Neural progenitor cell (in vitro differentiated cells): ENCODE measurements at regions not wholly inside any gene's neighbourhood (a gene's known extent, or its start where the extent isn't known, plus 50 kb on each side); places are given as distances from the start of the nearest gene placed in this dataset.
"Not testable (repeated sequence)": the region's sequence is repeated elsewhere in the genome, so short reads cannot be mapped to it uniquely, and the experiment has no call there.

ENCODE experiments used
- DNase-seq: peaks from one replicate; pipeline ENCODE4 v3.0.0-alpha.2; 2016; ENCODE audit warnings: low spot score
- H2AFZ ChIP-seq: fragments of 200-600 bp; sonication (generic); replicated peaks from 2 replicates; pipeline ENCODE4 v1.6.1; 2016; ENCODE audit warnings: antibody characterized with exemption
- H3F3A ChIP-seq: fragments of 200-600 bp; sonication (generic); 2 replicates; pipeline ENCODE4 v1.6.1; 2016; ENCODE audit warnings: antibody characterized with exemption, low read depth
- H3K27ac ChIP-seq: fragments of 200-600 bp; sonication (generic); 2 replicates; pipeline ENCODE4 v1.5.1; 2016; ENCODE audit warnings: mild to moderate bottlenecking
- H3K27me3 ChIP-seq: fragments of 200-600 bp; sonication (generic); 2 replicates; pipeline ENCODE4 v1.6.1; 2016; ENCODE audit warnings: mild to moderate bottlenecking, moderate library complexity
- H3K36me3 ChIP-seq: fragments of 200-600 bp; sonication (generic); 2 replicates; pipeline ENCODE4 v1.5.1; 2016
- H3K4me1 ChIP-seq: fragments of 200-600 bp; sonication (generic); 2 replicates; pipeline ENCODE4 v1.6.1; 2016; ENCODE audit warnings: mixed run types
- H3K4me2 ChIP-seq: fragments of 200-600 bp; sonication (generic); 2 replicates; pipeline ENCODE4 v1.6.1; 2016
- H3K4me3 ChIP-seq: fragments of 200-600 bp; sonication (generic); 2 replicates; pipeline ENCODE4 v1.5.1; 2016
- H3K79me2 ChIP-seq: fragments of 200-600 bp; sonication (generic); 2 replicates; pipeline ENCODE4 v1.6.1; 2016; ENCODE audit warnings: low read depth
- H3K9ac ChIP-seq: fragments of 200-600 bp; sonication (generic); 2 replicates; pipeline ENCODE4 v1.6.1; 2016
- H3K9me3 ChIP-seq: fragments of 200-600 bp; sonication (generic); 2 replicates; pipeline ENCODE4 v1.5.1; 2016; ENCODE audit warnings: low read depth
- H4K20me1 ChIP-seq: fragments of 200-600 bp; sonication (generic); 2 replicates; pipeline ENCODE4 v1.6.1; 2016; ENCODE audit warnings: low read depth
- H3K27ac Mint-ChIP-seq: 3 replicates; pipeline ENCODE4 v1.8.0; 2021; ENCODE audit warnings: mixed read lengths
- H3K27me3 Mint-ChIP-seq: 2 replicates; pipeline ENCODE4 v1.8.0; 2022; ENCODE audit warnings: low read depth, mild to moderate bottlenecking, inconsistent platforms, moderate library complexity, mixed read lengths; ENCODE audit not compliant: insufficient read depth
- H3K36me3 Mint-ChIP-seq: 3 replicates; pipeline ENCODE4 v1.8.0; 2021; ENCODE audit warnings: mixed read lengths
- H3K4me1 Mint-ChIP-seq: 3 replicates; pipeline ENCODE4 v1.8.0; 2021; ENCODE audit warnings: mixed read lengths
- H3K4me3 Mint-ChIP-seq: 3 replicates; pipeline ENCODE4 v1.8.0; 2021; ENCODE audit warnings: mild to moderate bottlenecking, moderate library complexity, mixed read lengths
- H3K9me3 Mint-ChIP-seq: 3 replicates; pipeline ENCODE4 v1.8.0; 2020; ENCODE audit warnings: mixed read lengths
- CTCF ChIP-seq: fragments of 200-600 bp; sonication (generic); IDR thresholded peaks from 2 replicates; pipeline ENCODE4 v1.5.1; 2017; ENCODE audit warnings: antibody characterized with exemption, mild to moderate bottlenecking
- EZH2 ChIP-seq: fragments of 200-600 bp; sonication (generic); IDR thresholded peaks from 2 replicates; pipeline ENCODE4 v1.6.1; 2017; ENCODE audit warnings: antibody characterized with exemption, mild to moderate bottlenecking, moderate library complexity
- EZH2phosphoT487 ChIP-seq: fragments of 200-600 bp; sonication (generic); IDR thresholded peaks from 2 replicates; pipeline ENCODE4 v1.6.1; 2017; ENCODE audit warnings: antibody characterized with exemption

GRCh38 chr2:61649021-61649420, 110.9 kb upstream of the XPO1 start:
- TF ChIP-seq CTCF (no peak), EZH2 (no peak), EZH2phosphoT487 (no peak)
- Histone ChIP-seq H3K27me3 (no peaks in the 10 kb centered on the region), H3K9ac (no peak overlapping the region), H3K36me3 (no peaks in the 10 kb centered on the region), H3F3A (peaks cover 3% of the 10 kb centered on the region), H2AFZ (no peak overlapping the region), H4K20me1 (no peaks in the 10 kb centered on the region), H3K79me2 (no peaks in the 10 kb centered on the region), H3K9me3 (no peaks in the 10 kb centered on the region), H3K4me1 (no peaks in the 10 kb centered on the region), H3K4me2 (no peak overlapping the region), H3K4me3 (no peak overlapping the region), H3K27ac (no peak overlapping the region)
- peaks cover 1% of the 10 kb centered on the region for H3K4me1 Mint-ChIP-seq
- peaks cover 2% of the 10 kb centered on the region for H3K27me3 Mint-ChIP-seq
- H3K4me3 Mint-ChIP-seq = no peak overlapping the region
- DNase-seq = no peak
- peaks cover 18% of the 10 kb centered on the region for H3K9me3 Mint-ChIP-seq
- no peak overlapping the region for H3K27ac Mint-ChIP-seq
- H3K36me3 Mint-ChIP-seq = no peaks in the 10 kb centered on the region

- Histone ChIP-seq H3K27me3 (no peaks in the 10 kb centered on the region), H3K9ac (no peak overlapping the region), H3K27ac (no peak overlapping the region), H2AFZ (no peak overlapping the region), H3K4me3 (no peak overlapping the region), H3K36me3 (no peaks in the 10 kb centered on the region), H4K20me1 (no peaks in the 10 kb centered on the region), H3K4me2 (no peak overlapping the region), H3K79me2 (no peaks in the 10 kb centered on the region), H3K4me1 (no peaks in the 10 kb centered on the region), H3F3A (no peaks in the 10 kb centered on the region), H3K9me3 (no peaks in the 10 kb centered on the region)
- H3K4me1 Mint-ChIP-seq = no peaks in the 10 kb centered on the region
- no peak overlapping the region for H3K27ac Mint-ChIP-seq
- peaks cover 2% of the 10 kb centered on the region for H3K27me3 Mint-ChIP-seq
- TF ChIP-seq CTCF (no peak), EZH2phosphoT487 (no peak), EZH2 (no peak)
- peaks cover 18% of the 10 kb centered on the region for H3K9me3 Mint-ChIP-seq
- no peak overlapping the region for H3K4me3 Mint-ChIP-seq
- no peak for DNase-seq
- no peaks in the 10 kb centered on the region for H3K36me3 Mint-ChIP-seq
Measured at GRCh38 chr2:61647044-61647443, 108.9 kb upstream of the XPO1 start.

GRCh38 chr2:61645911-61646310, 107.8 kb upstream of the XPO1 start:
- DNase-seq = no peak
- Histone ChIP-seq H4K20me1 (no peaks in the 10 kb centered on the region), H3K36me3 (no peaks in the 10 kb centered on the region), H3K27ac (no peak overlapping the region), H3K4me3 (no peak overlapping the region), H3F3A (no peaks in the 10 kb centered on the region), H3K4me2 (no peak overlapping the region), H3K9ac (no peak overlapping the region), H3K9me3 (no peaks in the 10 kb centered on the region), H3K79me2 (no peaks in the 10 kb centered on the region), H2AFZ (no peak overlapping the region), H3K4me1 (no peaks in the 10 kb centered on the region), H3K27me3 (no peaks in the 10 kb centered on the region)
- Mint-ChIP-seq H3K27me3 (peaks cover 2% of the 10 kb centered on the region), H3K4me1 (no peaks in the 10 kb centered on the region), H3K4me3 (no peak overlapping the region), H3K36me3 (no peaks in the 10 kb centered on the region), H3K9me3 (peaks cover 14% of the 10 kb centered on the region), H3K27ac (no peak overlapping the region)
- TF ChIP-seq EZH2phosphoT487 (no peak), CTCF (no peak), EZH2 (no peak)

DNA sequence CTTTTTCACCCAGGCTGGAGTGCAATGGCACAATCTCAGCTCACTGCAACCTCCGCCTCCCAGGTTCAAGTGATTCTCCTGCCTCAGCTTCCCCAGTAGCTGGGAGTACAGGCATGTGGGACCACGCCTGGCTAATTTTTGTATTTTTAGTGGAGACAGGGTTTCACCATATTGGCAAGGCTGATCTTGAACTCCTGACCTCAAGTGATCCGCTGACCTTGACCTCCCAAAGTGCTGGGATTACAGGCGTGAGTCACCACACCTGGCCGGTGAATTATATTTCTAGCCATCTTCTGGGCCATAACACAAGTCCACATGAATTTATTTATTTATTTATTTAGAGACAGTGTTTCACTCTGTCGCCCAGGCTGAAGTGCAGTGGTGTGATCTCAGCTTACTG, 105.0 kb upstream of the XPO1 start:
- H3K4me3 ChIP-seq, H3K27ac Mint-ChIP-seq, H3K36me3 Mint-ChIP-seq, H3K27ac ChIP-seq, H3K4me3 Mint-ChIP-seq, H3K36me3 ChIP-seq, H3K9me3 ChIP-seq, H3K27me3 Mint-ChIP-seq, H3F3A ChIP-seq, H3K79me2 ChIP-seq, H4K20me1 ChIP-seq, H3K9ac ChIP-seq, H3K9me3 Mint-ChIP-seq, H3K4me1 Mint-ChIP-seq, DNase-seq, H3K27me3 ChIP-seq, H2AFZ ChIP-seq, H3K4me2 ChIP-seq: not testable (repeated sequence)
- peaks cover 19% of the 10 kb centered on the region for H3K4me1 ChIP-seq
